IPS DF 4.7 (cell line): ENCODE measurements at regions not wholly inside any gene's neighbourhood (a gene's known extent, or its start where the extent isn't known, plus 50 kb on each side); places are given as distances from the start of the nearest gene placed in this dataset.

Source experiments
- DNase-seq: peaks from one replicate; pipeline ENCODE4 v3.0.0-alpha.2; 2013; ENCODE audit warnings: low spot score; ENCODE audit errors: extremely low read depth

- no peak for DNase-seq
Observed at GRCh38 chr2:39534095-39534711, 97.1 kb upstream of the MAP4K3 start.

DNA sequence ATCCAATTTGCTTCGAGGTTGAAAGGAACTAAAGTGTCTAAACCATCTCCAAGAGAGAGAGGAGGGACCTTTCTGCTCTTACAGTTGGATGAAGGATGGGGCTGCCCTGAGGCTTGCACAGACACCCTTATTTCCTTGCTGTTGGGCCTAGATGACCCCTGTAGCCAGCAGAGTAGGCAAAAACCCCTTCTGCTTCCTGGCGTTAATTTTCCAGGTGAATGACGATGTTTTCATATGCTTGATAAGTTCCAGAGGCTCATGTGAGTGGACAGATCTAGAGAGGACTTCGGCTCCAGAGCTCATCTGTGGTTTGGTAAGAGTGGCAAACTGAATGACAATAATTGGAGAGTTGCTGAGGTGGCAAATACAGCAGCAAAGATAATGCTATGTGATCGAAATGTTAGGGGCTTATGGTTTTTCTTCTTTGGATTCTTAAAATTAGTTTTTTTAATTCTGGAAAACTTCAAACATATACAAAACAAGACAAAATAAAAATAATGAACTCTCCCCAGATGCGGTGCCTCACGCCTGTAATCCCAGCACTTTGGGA is 98.6 kb upstream of the MAP4K3 start:
- DNase-seq: no peak

GRCh38 chr2:39537150-39537549 is 100.1 kb upstream of the MAP4K3 start:
- DNase-seq: no peak

- no peak for DNase-seq
Observed at GRCh38 chr2:39538718-39539117, 101.6 kb upstream of the MAP4K3 start.

DNA sequence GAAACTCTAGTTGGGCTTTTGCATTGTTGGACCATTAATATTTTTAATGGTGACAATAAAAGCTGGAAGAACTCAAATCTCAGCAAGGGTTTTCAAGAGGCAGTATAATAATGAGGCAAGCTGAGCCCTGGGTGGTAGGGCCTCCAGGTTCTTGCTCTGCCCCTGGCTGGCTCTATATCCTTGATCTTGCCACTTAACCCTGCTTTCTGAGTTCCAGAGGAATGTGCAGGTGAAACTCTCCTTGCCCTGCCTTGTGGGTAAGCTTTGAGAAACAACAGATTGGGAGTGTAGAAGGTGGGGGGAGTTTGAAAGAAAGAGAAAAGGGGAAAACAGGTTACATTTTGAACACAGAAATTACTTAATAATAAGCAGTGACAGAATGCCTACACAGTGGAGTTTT is 103.3 kb upstream of the MAP4K3 start:
- DNase-seq: no peak

DNA sequence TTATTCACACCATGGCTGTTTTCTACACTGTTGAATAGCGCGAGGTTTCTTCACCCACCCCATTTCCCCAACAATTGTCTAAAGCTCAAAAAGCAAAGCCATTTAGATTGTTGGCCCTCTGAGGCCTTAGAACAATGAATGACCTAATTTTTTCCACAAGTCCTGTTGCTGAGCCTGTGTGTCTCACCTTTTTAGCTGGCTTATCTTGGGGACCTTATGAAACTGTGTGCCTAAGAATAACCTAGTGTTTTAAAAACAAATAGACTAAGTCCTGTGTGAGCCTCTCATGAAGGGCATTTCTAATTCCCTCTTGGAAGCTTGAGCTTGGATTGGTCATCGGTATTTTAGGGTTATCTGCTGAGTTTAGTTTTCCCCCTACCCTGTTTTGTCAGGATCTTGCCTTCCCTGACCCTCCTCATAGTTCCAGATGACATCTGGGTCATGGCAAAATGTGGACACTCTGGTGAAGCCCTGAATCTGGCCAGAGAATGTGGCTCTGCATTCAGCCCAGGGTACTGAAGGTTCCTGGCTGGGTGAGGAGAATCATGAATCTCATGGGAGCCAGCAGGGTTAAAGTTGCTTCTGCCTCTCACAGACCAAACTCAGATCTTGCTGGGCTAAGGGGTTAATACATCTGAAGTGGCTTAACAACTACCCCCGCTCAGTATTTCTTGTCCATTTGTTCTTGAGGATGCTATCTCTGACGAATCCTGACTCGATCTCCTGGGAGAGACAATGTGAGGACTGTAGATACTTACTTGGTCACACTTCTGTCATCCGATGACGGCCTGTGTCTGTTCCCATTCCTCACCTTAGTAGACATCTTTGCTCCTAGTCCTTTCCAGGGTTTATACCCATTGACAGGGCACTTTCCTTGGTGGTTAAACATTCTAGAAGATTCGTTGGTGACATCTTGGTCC is 104.2 kb upstream of the MAP4K3 start:
- DNase-seq: no peak

- DNase-seq: no peak
Observed at GRCh38 chr2:39542523-39542922, 105.4 kb upstream of the MAP4K3 start.

- no peak for DNase-seq
Observed at GRCh38 chr2:39545957-39546356, 108.9 kb upstream of the MAP4K3 start.

DNA sequence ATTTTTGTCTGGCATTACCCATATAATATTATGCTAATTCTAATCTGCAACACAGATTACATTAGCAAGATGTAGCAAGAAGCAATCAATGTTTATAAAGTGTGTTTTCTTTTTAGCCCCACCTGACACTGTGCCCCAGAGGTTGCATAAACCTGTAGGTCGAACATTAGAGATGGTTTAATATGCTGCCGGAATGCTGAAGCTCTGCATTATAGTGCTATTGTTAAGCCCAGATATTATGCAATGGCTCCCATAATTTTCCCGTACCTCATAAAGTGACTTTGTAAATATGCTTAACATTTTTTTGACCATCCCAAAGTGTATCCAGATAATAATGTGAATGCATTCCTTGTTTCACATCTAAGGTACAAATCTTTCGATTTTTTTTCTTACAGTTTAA is 109.3 kb upstream of the MAP4K3 start:
- DNase-seq: no peak

GRCh38 chr2:39546937-39547336 is 109.9 kb upstream of the MAP4K3 start:
- no peak for DNase-seq

DNA sequence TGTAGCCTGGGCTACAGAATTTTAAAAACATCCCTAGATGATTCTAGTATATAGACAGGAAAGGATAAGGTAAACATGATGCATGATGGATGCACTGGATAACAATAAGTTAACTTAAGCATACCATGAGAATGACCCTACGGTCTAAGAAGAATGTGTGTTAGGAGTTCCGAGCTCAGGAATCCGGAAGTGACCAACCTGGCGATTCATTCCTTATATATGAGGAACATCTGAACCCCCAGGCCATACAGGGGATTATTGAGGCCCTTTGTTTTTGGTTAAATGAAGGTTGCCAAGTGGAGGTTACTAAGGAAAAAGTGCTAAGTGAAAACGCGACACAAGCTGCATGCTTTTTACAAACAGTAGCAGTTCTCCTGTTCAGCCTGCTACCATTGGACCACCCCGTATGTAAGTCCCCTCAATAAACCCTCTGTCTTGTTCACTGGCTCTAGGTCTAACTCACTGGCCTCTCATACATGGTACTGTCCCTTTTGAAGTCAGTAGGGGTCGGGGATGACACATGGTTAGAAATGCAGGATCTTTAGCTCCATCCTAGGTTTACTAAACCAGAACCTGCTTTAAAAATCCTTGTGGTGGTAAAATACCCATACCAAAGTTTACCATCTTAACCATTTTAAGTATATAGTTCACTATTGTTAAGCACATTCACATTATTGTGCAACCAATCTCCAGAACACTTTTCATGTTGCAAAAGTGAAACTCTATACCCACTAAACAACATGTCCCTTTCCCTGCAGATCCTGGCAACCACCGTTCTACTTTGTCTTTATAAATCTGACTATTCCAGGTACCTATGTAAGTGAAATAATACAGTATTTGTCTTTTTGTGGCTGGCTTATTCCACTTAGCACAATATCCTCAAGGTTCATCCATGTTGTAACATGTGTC is 111.0 kb upstream of the MAP4K3 start:
- DNase-seq: no peak

DNA sequence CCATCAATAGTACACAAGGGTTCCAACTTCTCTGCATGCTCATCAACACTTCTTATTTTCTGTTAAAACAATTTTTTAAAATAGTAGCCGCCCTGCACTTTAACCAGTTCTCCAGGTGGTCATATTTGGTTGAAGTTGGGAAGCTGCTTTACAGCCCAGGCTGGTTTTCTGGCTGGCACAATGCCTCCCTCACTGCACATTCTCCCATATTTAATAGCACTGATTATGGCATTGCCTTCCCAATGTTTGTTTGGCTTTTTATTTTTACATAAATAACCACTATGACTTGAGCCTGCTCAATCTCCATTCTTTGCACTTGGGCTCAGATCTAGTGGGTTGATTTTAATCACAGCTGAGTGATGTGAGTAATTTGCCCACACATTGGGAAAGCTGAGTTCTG is 111.9 kb upstream of the MAP4K3 start:
- DNase-seq: no peak

DNA sequence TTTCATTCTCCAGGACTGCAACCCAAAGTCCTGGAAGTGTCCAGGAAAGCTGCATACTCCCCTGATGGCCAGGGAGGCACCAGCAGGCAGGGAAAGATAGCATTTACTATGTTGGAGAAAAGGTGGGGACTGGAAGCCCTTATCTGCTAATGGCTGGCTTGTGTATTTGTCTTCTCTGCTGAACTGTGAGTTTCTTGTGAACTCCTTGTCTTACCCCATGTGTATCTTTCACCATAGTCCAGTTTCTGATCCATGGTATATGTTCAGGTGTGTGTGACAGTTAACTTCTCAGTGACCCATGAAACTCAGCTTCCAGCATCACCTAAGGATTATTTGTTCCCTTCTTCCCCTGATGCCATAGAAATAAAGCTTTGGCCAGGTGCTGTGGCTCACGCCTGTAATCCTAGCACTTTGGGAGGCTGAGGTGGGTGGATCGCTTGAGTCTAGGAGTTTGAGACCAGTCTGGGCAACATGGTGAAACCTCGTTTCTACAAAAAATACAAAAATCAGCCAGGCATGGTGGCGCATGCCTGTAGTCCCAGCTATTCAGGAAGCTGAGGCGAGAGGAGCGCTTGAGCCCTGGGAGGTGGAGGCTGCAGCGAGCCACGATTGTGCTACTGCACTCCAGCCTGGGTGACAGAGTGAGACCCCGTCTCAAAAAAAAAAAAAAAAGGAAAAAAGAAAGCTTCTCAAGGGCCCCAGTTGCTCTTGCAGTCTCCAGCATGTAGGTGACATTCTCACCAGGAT is 112.8 kb upstream of the MAP4K3 start:
- DNase-seq: no peak

DNA sequence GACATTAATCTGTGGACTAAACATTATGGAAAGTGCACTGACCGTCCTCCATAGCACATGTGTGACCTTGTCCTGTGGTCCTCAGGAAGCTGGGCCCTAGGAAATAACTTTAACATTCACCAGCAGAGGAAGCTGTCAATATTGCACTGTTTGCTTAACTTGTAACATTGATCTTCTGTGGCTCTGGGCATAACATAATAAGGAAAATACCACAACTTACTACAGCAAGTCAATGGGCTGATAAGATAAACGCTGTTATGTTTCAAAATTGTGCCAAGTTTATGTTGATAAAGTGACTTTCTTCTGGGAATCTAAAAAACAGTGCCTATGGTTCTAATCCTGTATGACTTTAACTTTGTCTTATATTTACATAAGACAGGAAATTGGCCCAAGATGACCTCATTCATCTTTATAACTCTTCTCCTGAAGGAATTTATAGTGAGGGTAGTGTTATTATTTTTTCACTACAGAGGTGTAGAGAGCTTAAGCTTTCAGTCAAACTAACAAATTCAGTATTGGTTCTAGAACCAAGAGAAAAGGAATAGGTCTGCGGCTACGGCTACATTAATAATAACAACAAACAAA is 113.7 kb upstream of the MAP4K3 start:
- no peak for DNase-seq

DNA sequence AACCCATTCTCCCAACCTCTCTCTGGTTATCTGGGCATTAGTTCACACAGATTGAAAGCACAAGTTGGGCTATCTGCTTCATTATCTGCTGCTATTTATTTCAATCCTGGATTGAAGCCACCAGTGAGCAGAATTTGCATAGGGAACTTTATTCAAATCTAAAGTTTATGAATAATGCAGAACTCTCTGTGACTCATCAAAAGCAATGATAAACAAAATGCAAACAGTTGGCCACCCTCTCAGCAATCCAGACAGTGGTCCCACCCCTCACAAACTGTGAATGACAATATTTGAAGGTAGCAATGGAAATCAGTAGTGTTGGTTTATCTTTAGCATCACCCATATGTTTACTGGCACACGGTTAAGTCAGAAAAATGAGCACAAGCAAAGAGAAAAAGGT is 106.8 kb upstream of the TMEM178A start:
- DNase-seq: no peak

DNA sequence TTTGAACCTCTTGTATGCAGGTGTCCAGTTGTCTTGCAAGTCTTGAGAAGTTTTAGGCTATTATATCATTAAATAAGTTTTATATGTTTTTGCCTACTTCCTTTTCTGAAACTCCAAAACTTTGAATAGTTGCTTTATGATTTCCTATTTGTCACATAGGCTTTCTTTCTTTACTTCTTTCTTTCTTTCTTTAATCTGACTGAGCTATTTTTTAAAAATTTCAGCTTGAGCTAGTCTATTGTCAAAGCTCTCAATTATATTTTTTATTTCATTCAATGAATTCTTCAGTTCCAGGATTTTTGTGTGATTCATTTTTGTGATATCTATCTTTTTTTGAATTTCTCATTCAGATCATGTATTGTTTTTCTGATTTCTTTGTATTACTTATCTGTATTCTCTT is 102.1 kb upstream of the TMEM178A start:
- no peak for DNase-seq

DNA sequence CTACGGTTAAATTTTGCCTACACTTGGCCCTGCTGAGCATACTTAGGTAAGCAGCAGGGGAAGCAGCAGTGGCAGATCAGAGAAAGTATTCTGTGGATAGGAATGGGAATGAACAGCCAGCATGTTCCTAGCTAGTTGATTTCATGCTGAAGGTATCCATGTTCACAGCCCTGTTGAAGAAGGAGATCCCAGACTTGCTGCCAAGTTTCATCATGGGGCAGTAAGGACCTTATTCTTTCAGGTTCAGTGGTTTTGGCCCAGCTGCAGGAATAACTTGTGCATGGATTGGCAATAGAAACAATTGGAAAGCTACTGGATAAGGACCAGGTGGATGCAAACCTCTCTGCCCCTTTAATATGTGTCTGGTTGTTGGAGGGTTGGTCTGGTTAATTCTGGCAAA is 98.2 kb upstream of the TMEM178A start:
- DNase-seq: no peak

DNA sequence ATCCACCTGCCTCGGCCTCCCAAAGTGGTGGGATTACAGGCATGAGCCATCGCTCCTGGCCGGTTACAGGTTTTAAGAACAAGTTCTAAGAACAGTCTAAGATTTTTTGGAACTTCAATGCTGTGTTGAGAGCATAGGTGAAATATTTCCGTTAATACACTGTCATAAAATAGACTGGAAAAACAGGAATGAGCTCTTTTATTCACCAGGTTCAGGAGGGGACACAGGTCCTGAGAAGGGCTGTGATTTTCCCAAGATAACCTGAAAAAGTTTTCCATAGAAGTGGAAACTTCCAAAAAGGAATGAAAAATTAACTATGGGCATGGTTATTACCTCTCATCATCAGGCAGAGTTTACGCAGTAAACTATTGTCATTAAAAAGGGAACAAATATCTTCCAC is 97.6 kb upstream of the TMEM178A start:
- no peak for DNase-seq

DNA sequence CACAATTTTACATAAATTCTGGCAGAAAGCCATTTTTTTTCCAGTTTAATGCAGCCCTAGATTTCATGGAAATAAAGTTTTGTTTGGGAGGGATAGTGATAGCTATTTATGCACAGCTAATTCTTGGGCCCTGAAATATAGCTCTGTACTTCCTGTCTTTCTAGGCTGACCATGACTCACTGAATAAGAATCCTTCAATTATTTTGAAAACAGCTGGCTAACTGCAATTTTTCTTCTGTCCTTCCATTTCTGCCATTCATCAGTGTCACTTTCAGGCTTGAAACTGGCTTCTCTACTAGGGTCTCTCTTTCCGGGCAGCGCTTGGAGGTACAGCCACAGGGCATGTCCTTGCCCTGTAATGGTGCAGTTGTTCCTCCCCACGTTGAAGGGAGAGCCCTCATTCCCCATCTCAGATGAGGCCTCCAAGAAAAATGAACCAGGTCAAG is 97.1 kb upstream of the TMEM178A start:
- no peak for DNase-seq

DNA sequence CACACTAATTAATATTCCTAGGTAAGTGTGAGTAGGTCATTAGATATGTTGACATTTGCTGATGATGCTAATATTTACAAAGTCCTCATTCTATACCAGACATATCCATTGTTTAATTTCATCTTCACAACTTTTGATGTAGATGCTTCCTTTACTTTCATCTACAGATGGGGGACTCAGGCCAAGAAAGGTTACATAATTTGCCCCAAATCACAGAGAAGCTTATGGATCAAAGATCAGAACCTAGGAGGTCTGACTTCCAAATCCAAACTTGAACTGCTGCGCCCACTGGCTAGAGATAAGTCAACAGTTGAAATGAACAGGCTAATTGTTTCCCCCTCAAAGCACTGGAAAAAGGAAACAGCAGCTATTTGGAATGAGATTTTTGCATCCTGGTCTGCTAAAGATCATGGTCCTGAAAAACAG is 95.6 kb upstream of the TMEM178A start:
- no peak for DNase-seq
